Cardiac muscle cell (in vitro differentiated cells and primary cell): ENCODE measurements at regions not wholly inside any gene's neighbourhood (a gene's known extent, or its start where the extent isn't known, plus 50 kb on each side); places are given as distances from the start of the nearest gene placed in this dataset.

Experiments
- DNase-seq, 2 donors: peaks; one replicate each; pipeline versions ENCODE4 v3.0.0 to v3.0.0-alpha.2; 2010 to 2017; ENCODE audit warnings: low read depth in 1 of 2, low spot score in 1 of 2
- H3K27ac ChIP-seq: fragments of 200-600 bp; sonication (generic); 2 replicates; pipeline ENCODE4 v1.5.1; 2016
- H3K27me3 ChIP-seq: fragments of 200-600 bp; sonication (generic); 2 replicates; pipeline ENCODE4 v1.6.0; 2016; ENCODE audit warnings: control low read depth
- H3K36me3 ChIP-seq: fragments of 200-600 bp; sonication (generic); 2 replicates; pipeline ENCODE4 v1.5.1; 2016; ENCODE audit warnings: control low read depth
- H3K4me1 ChIP-seq: fragments of 200-600 bp; sonication (generic); 2 replicates; pipeline ENCODE4 v1.8.1; 2017; ENCODE audit warnings: low read depth, mild to moderate bottlenecking, mixed run types
- H3K4me3 ChIP-seq: fragments of 200-600 bp; sonication (generic); 2 replicates; pipeline ENCODE4 v1.5.1; 2016; ENCODE audit warnings: mild to moderate bottlenecking
- H3K9me3 ChIP-seq: fragments of 200-600 bp; sonication (generic); 2 replicates; pipeline ENCODE4 v1.5.1; 2017; ENCODE audit warnings: low read depth, mild to moderate bottlenecking, control low read depth
- TF ChIP-seq, protein P1 (sequence below): IDR thresholded peaks from 2 replicates; pipeline ENCODE4 v1.5.1; 2012; ENCODE audit warnings: low read depth, mild to moderate bottlenecking, low read length

GRCh38 chr12:97306147-97306546 lies 156.5 kb upstream of the RMST start:
- Histone ChIP-seq H3K9me3 (no peaks in the 10 kb centered on the region), H3K4me1 (no peaks in the 10 kb centered on the region), H3K27ac (no peak overlapping the region), H3K36me3 (no peaks in the 10 kb centered on the region), H3K27me3 (no peaks in the 10 kb centered on the region), H3K4me3 (no peak overlapping the region)
- TF ChIP-seq, protein P1, sequence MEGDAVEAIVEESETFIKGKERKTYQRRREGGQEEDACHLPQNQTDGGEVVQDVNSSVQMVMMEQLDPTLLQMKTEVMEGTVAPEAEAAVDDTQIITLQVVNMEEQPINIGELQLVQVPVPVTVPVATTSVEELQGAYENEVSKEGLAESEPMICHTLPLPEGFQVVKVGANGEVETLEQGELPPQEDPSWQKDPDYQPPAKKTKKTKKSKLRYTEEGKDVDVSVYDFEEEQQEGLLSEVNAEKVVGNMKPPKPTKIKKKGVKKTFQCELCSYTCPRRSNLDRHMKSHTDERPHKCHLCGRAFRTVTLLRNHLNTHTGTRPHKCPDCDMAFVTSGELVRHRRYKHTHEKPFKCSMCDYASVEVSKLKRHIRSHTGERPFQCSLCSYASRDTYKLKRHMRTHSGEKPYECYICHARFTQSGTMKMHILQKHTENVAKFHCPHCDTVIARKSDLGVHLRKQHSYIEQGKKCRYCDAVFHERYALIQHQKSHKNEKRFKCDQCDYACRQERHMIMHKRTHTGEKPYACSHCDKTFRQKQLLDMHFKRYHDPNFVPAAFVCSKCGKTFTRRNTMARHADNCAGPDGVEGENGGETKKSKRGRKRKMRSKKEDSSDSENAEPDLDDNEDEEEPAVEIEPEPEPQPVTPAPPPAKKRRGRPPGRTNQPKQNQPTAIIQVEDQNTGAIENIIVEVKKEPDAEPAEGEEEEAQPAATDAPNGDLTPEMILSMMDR = no peak
- DNase-seq = no peak

- no peaks in the 10 kb centered on the region for H3K36me3 ChIP-seq
- DNase-seq = peak; percentile 55 to 72
- H3K27ac ChIP-seq = no peak overlapping the region
- H3K4me3 ChIP-seq = no peak overlapping the region
- no peaks in the 10 kb centered on the region for H3K9me3 ChIP-seq
- no peaks in the 10 kb centered on the region for H3K4me1 ChIP-seq
- no peaks in the 10 kb centered on the region for H3K27me3 ChIP-seq
- TF ChIP-seq, protein P1 = peak; percentile 66
Measured at GRCh38 chr12:97308576-97309198, 153.9 kb upstream of the RMST start.

DNA sequence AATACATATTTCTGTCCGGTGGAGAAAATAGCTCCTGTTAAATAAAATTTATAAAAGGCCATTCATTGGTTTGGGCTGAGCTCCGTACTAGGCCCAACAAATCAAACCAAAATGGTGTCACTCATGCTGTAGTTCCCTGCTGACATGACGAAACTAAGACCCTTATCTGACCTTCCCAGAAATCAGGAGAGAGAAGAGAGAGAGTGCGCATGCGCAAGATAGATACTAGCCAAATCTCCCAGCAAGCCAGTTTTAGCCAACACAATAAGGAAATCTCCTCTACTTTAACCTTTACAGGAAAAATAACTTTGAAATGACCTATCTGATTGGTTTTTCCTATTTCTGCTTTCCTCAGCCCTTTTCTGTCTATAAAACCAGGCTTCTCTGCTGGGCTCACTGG lies 152.7 kb upstream of the RMST start:
- no peak overlapping the region for H3K4me3 ChIP-seq
- H3K9me3 ChIP-seq = no peaks in the 10 kb centered on the region
- no peak overlapping the region for H3K27ac ChIP-seq
- H3K27me3 ChIP-seq = no peaks in the 10 kb centered on the region
- no peaks in the 10 kb centered on the region for H3K4me1 ChIP-seq
- TF ChIP-seq, protein P1 = no peak
- no peaks in the 10 kb centered on the region for H3K36me3 ChIP-seq
- no peak for DNase-seq

DNA sequence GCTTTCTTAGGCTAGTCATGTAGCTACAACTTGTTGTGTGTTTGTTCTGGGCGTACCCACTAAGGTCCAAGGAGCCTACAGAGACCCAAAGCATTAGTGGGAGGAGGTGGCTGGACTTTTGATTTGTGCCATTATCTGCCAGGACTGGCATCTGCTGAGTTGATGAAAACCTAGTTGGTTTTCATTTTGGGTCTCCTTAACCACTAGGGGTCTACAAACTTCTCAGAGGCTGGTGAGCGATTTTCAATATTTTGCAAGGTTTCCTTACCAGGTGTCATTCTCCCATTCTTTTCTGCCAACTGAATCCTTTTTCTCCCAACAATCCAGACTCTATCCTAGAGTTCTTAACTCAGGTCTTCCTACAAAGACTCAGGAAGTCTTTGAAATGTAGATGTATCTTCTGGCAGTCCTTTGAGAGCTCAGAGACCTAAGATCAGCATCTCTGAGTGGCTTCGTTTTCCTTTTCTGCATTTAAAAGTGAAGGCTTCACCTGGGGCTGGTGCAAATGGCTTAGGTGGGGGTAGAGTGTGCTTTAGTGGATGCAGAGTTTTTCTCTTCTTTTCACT lies 150.0 kb upstream of the RMST start:
- H3K4me3 ChIP-seq = no peak overlapping the region
- H3K27me3 ChIP-seq = no peaks in the 10 kb centered on the region
- TF ChIP-seq, protein P1 = no peak
- no peaks in the 10 kb centered on the region for H3K9me3 ChIP-seq
- DNase-seq = no peak
- H3K36me3 ChIP-seq = no peaks in the 10 kb centered on the region
- no peak overlapping the region for H3K27ac ChIP-seq
- H3K4me1 ChIP-seq = no peaks in the 10 kb centered on the region

- H3K4me3 ChIP-seq = no peak overlapping the region
- no peaks in the 10 kb centered on the region for H3K36me3 ChIP-seq
- peak in 1 of 2 donors; percentile 2 for DNase-seq
- H3K27ac ChIP-seq = no peak overlapping the region
- TF ChIP-seq, protein P1 = no peak
- no peaks in the 10 kb centered on the region for H3K27me3 ChIP-seq
- no peaks in the 10 kb centered on the region for H3K9me3 ChIP-seq
- H3K4me1 ChIP-seq = no peaks in the 10 kb centered on the region
Measured at GRCh38 chr12:97313471-97314190, 149.0 kb upstream of the RMST start.
